ENCODE measurements at regions not wholly inside any gene's neighbourhood (a gene's known extent, or its start where the extent isn't known, plus 50 kb on each side); places are given as distances from the start of the nearest gene placed in this dataset.

DNA sequence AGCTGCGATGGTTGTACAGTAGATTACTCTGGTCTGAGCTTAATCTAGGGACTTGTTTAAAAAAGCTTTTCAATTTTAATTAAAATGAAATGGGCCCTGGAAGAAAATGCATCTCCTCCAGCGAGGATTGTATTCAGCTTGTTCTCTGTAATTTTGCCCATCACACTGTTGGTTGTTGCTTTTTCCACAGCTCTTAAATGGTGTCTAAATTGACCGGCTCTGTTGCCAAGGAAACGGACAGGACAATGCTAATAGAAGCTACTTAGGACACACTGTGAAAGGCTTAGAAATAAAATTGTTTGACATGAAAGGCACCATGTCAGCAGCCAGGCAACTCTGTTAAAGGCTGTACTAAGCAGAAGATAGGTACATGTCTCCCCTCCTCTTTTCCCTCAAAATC lies 116.7 kb upstream of the NRSN1 start:
- Histone ChIP-seq H3K36me3 (replicated peaks; ENCODE audit: low read depth, low read length) (no peaks in the 10 kb centered on the region), H2AFZ (ENCODE audit: low read depth, low read length) (no peak overlapping the region), H3K9ac (ENCODE audit: low read length) (no peak overlapping the region), H3K9me3 (ENCODE audit: insufficient read depth, low read length) (no peaks in the 10 kb centered on the region), H4K20me1 (ENCODE audit: insufficient read depth, low read length) (no peaks in the 10 kb centered on the region), H3K27ac (ENCODE audit: low read length) (no peak overlapping the region), H3K4me1 (ENCODE audit: low read length) (peaks cover 2% of the 10 kb centered on the region), H3K79me2 (ENCODE audit: low read length) (no peaks in the 10 kb centered on the region), H3K4me2 (ENCODE audit: low read length) (no peak overlapping the region), H3K4me3 (ENCODE audit: low read length) (no peak overlapping the region), H3K27me3 (ENCODE audit: low read depth, low read length) (no peaks in the 10 kb centered on the region)
- TF ChIP-seq, protein P1, sequence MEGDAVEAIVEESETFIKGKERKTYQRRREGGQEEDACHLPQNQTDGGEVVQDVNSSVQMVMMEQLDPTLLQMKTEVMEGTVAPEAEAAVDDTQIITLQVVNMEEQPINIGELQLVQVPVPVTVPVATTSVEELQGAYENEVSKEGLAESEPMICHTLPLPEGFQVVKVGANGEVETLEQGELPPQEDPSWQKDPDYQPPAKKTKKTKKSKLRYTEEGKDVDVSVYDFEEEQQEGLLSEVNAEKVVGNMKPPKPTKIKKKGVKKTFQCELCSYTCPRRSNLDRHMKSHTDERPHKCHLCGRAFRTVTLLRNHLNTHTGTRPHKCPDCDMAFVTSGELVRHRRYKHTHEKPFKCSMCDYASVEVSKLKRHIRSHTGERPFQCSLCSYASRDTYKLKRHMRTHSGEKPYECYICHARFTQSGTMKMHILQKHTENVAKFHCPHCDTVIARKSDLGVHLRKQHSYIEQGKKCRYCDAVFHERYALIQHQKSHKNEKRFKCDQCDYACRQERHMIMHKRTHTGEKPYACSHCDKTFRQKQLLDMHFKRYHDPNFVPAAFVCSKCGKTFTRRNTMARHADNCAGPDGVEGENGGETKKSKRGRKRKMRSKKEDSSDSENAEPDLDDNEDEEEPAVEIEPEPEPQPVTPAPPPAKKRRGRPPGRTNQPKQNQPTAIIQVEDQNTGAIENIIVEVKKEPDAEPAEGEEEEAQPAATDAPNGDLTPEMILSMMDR (IDR thresholded peaks at IDR 0.05; ENCODE audit: low read depth, low read length): no peak
- no peak for TF ChIP-seq EZH2phosphoT487 (IDR thresholded peaks at IDR 0.05; ENCODE audit: low read depth)

DNA sequence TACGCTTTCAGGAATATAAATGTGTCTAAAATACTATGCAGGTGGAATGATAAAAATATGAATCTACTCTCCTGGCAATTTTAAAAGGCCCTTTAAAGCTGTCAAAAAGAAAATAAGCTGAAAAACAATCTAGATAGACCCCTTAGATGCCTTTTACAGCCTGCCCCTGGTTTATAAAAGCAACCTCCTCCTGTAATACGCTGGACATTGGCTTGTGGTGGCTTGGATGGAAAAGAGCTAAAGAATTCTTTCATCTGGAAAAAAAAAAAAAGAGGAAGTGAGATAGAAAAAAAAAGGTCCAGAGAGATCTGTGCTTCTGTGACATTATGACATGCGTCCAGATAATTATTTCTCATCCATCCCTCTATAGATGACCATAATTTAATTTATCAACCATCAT lies 115.9 kb upstream of the NRSN1 start:
- Histone ChIP-seq H3K9ac (ENCODE audit: low read length) (no peak overlapping the region), H3K4me2 (ENCODE audit: low read length) (no peak overlapping the region), H4K20me1 (ENCODE audit: insufficient read depth, low read length) (no peaks in the 10 kb centered on the region), H3K36me3 (replicated peaks; ENCODE audit: low read depth, low read length) (no peaks in the 10 kb centered on the region), H3K4me1 (ENCODE audit: low read length) (no peaks in the 10 kb centered on the region), H3K9me3 (ENCODE audit: insufficient read depth, low read length) (no peaks in the 10 kb centered on the region), H2AFZ (ENCODE audit: low read depth, low read length) (no peak overlapping the region), H3K4me3 (ENCODE audit: low read length) (no peak overlapping the region), H3K27ac (ENCODE audit: low read length) (no peak overlapping the region), H3K27me3 (ENCODE audit: low read depth, low read length) (no peaks in the 10 kb centered on the region), H3K79me2 (ENCODE audit: low read length) (no peaks in the 10 kb centered on the region)
- TF ChIP-seq, protein P1 (IDR thresholded peaks at IDR 0.05; ENCODE audit: low read depth, low read length): no peak
- no peak for TF ChIP-seq EZH2phosphoT487 (IDR thresholded peaks at IDR 0.05; ENCODE audit: low read depth)

DNA sequence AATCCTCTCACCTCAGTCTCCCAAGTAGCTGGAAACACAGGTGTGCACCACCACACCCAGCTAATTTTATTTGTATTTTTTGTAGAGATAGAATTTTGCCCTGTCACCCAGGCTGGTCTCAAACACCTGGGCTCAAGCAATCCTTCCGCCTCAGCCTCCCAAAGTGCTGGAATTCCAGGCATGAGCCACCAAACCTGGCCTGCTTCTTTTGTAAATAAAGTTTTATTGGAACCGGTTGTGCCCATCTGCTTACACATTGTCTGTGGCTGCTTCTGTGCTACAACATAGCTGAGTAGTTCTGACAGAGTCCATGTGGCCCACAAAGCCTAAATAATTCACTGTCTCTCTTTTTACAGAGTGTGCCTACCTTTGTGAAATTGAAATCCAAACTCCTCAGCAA lies 109.7 kb upstream of the NRSN1 start:
- H3K36me3 ChIP-seq (replicated peaks; ENCODE audit: low read depth, low read length): no peaks in the 10 kb centered on the region
- no peak overlapping the region for H2AFZ ChIP-seq (ENCODE audit: low read depth, low read length)
- no peaks in the 10 kb centered on the region for H4K20me1 ChIP-seq (ENCODE audit: insufficient read depth, low read length)

DNA sequence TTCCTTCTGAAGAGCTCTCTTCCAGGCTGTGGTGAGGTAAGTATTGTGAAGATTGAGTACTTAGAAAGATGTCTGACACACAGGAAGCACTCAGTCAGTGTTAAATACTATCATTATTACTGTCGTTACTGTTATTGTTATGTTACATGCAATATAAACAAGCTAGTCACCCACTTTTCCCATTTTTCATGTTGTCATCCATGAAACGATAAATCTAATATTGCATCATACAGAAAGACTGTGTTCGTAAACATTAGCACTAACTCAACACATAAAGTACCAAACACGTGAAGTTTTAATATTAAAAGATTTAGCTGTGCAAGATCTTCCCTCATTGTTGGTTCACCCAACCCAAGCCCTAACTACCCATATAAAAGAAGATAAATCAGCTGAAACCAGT lies 109.2 kb upstream of the NRSN1 start:
- Histone ChIP-seq H3K4me3 (ENCODE audit: low read length) (no peak overlapping the region), H4K20me1 (ENCODE audit: insufficient read depth, low read length) (no peaks in the 10 kb centered on the region), H3K9ac (ENCODE audit: low read length) (no peak overlapping the region), H3K79me2 (ENCODE audit: low read length) (no peaks in the 10 kb centered on the region), H3K9me3 (ENCODE audit: insufficient read depth, low read length) (no peaks in the 10 kb centered on the region), H3K4me2 (ENCODE audit: low read length) (no peak overlapping the region), H3K4me1 (ENCODE audit: low read length) (no peaks in the 10 kb centered on the region), H3K27me3 (ENCODE audit: low read depth, low read length) (no peaks in the 10 kb centered on the region), H3K27ac (ENCODE audit: low read length) (no peak overlapping the region), H2AFZ (ENCODE audit: low read depth, low read length) (no peak overlapping the region), H3K36me3 (replicated peaks; ENCODE audit: low read depth, low read length) (no peaks in the 10 kb centered on the region)
- TF ChIP-seq EZH2phosphoT487 (IDR thresholded peaks at IDR 0.05; ENCODE audit: low read depth): no peak
- TF ChIP-seq, protein P1 (IDR thresholded peaks at IDR 0.05; ENCODE audit: low read depth, low read length): no peak

More for the DNA sequence above, 109.7 kb upstream of the NRSN1 start:
- Histone ChIP-seq H3K27ac (ENCODE audit: low read length) (no peak overlapping the region), H3K4me2 (ENCODE audit: low read length) (no peak overlapping the region), H3K79me2 (ENCODE audit: low read length) (no peaks in the 10 kb centered on the region), H3K9ac (ENCODE audit: low read length) (no peak overlapping the region), H3K4me1 (ENCODE audit: low read length) (no peaks in the 10 kb centered on the region), H3K9me3 (ENCODE audit: insufficient read depth, low read length) (no peaks in the 10 kb centered on the region), H3K4me3 (ENCODE audit: low read length) (no peak overlapping the region), H3K27me3 (ENCODE audit: low read depth, low read length) (no peaks in the 10 kb centered on the region)
- no peak for TF ChIP-seq EZH2phosphoT487 (IDR thresholded peaks at IDR 0.05; ENCODE audit: low read depth)
- TF ChIP-seq, protein P1 (IDR thresholded peaks at IDR 0.05; ENCODE audit: low read depth, low read length): no peak

Data from OCI-LY3 (cell line).